K562 (cell line): ENCODE measurements at regions not wholly inside any gene's neighbourhood (a gene's known extent, or its start where the extent isn't known, plus 50 kb on each side); places are given as distances from the start of the nearest gene placed in this dataset.

ENCODE experiments used
- ATAC-seq: fragments of 200-7000 bp; cut with Tn5 transposase; 3 replicates; pipeline ENCODE4 v1.9.1; 2020; ENCODE audit warnings: moderate library complexity
- BruUV-seq: library from RNA; stranded (reverse); fragments of 400-500 nt; replicated peaks from 2 replicates; lab custom pipeline; 2021; lab: Mats Ljungman, UMichigan
- CTCF ChIA-PET: fragments of 300-600 bp; formaldehyde crosslinking; extraction: SDS; loops from one replicate; lab custom pipeline; 2021; ENCODE audit warnings: low intra/inter-chr PET ratio; lab: Yijun Ruan, JAX
- POLR2A ChIA-PET: fragments of 300-600, 350-650 bp; sonication (Branson Sonifier 250); formaldehyde crosslinking; extraction: SDS; loops from one replicate; lab custom pipeline; 2021; ENCODE audit warnings: antibody characterized with exemption, inconsistent platforms; lab: Yijun Ruan, JAX
- DNase-seq, 4 experiments: peaks; one replicate each; pipeline versions ENCODE4 v3.0.0 to v3.0.0-alpha.2; 2011 to 2018; ENCODE audit warnings: low spot score in 3 of 4, mixed read lengths in 3 of 4; ENCODE audit errors: extremely low read depth in 1 of 4
- FAIRE-seq: peaks from 2 replicates; lab custom pipeline; 2011; peaks lifted over from hg19 to GRCh38; lab: Jason Lieb, UNC
- H2AFZ ChIP-seq: 2 replicates; pipeline ENCODE4 v1.6.0; 2011; ENCODE audit warnings: low read depth, low read length, control low read depth, inconsistent platforms
- H3K27ac ChIP-seq: fragments of 200-600 bp; 3 replicates; pipeline ENCODE4 v1.8.0; 2011; ENCODE audit warnings: low read depth, mild to moderate bottlenecking, control low read depth, inconsistent platforms, low read length, moderate library complexity, mixed read lengths; ENCODE audit errors: extremely low read depth
- H3K27me3 ChIP-seq, 2 experiments: fragments of 300-600 bp in 1 of 2; 2 replicates in 1 of 2; 3 replicates in 1 of 2; pipeline versions ENCODE4 v1.6.0 to v1.8.0; 2011; ENCODE audit warnings: inconsistent platforms in 2 of 2, low read length in 2 of 2, mild to moderate bottlenecking in 1 of 2, mixed read lengths in 1 of 2, moderate library complexity in 1 of 2; ENCODE audit not compliant: control insufficient read depth in 2 of 2, insufficient read depth in 2 of 2
- H3K36me3 ChIP-seq: fragments of 300-600 bp; 3 replicates; pipeline ENCODE4 v1.8.0; 2011; ENCODE audit warnings: mild to moderate bottlenecking, low read length, inconsistent platforms; ENCODE audit not compliant: control insufficient read depth, insufficient read depth
- H3K4me1 ChIP-seq, 2 experiments: fragments of 200-600 bp in 1 of 2; replicated peaks in 1 of 2; 2 replicates in 1 of 2; 3 replicates in 1 of 2; pipeline versions ENCODE4 v1.5.1 to v1.8.0; 2011; ENCODE audit warnings: inconsistent platforms in 2 of 2, low read length in 2 of 2, mild to moderate bottlenecking in 1 of 2, mixed read lengths in 1 of 2, moderate library complexity in 1 of 2; ENCODE audit not compliant: control insufficient read depth in 2 of 2, insufficient read depth in 2 of 2
- H3K4me2 ChIP-seq: 2 replicates; pipeline ENCODE4 v1.6.1; 2011; ENCODE audit warnings: low read length, control low read depth, inconsistent platforms, mixed read lengths; ENCODE audit not compliant: insufficient read depth
- H3K4me3 ChIP-seq: fragments of 200-600 bp; sonication (generic), shearing (Covaris generic); 2 replicates; pipeline ENCODE4 v1.5.1; 2016; ENCODE audit warnings: control low read depth, inconsistent platforms
- H3K79me2 ChIP-seq: fragments of 200-600 bp; 3 replicates; pipeline ENCODE4 v1.8.0; 2011; ENCODE audit warnings: low read length, inconsistent platforms; ENCODE audit not compliant: control insufficient read depth, insufficient read depth
- H3K9ac ChIP-seq, 2 experiments: 2 replicates each; pipeline versions ENCODE4 v1.6.0 to v1.6.1; 2011; ENCODE audit warnings: low read depth in 2 of 2, low read length in 2 of 2, control low read depth in 1 of 2, inconsistent platforms in 1 of 2, mild to moderate bottlenecking in 1 of 2, mixed read lengths in 1 of 2; ENCODE audit not compliant: insufficient read depth in 1 of 2
- H3K9me1 ChIP-seq: one replicate; pipeline ENCODE4 v1.6.0; 2011; ENCODE audit warnings: inconsistent platforms, mild to moderate bottlenecking, low read length, moderate library complexity; ENCODE audit not compliant: control insufficient read depth, insufficient read depth
- H3K9me3 ChIP-seq: replicated peaks from 2 replicates; pipeline ENCODE4 v1.5.1; 2011; ENCODE audit warnings: low read depth, low read length, inconsistent platforms; ENCODE audit not compliant: control insufficient read depth, insufficient read depth
- H4K20me1 ChIP-seq: replicated peaks from 2 replicates; pipeline ENCODE4 v1.6.1; 2011; ENCODE audit warnings: low read length, inconsistent platforms, mixed read lengths; ENCODE audit not compliant: control insufficient read depth, insufficient read depth
- BACH1 ChIP-seq: fragments of 200-800 bp; sonication (Bioruptor generic); IDR thresholded peaks from 2 replicates; pipeline ENCODE4 v1.6.1; 2016; ENCODE audit warnings: missing genetic modification characterization, missing compliant biosample characterization
- CEBPB ChIP-seq: fragments of 450-650 bp; IDR thresholded peaks from 2 replicates; pipeline ENCODE4 v1.6.1; 2016; ENCODE audit warnings: missing genetic modification characterization, missing compliant biosample characterization
- E2F5 ChIP-seq: sonication (generic); formaldehyde crosslinking; IDR thresholded peaks from 2 replicates; pipeline ENCODE4 v1.8.0; 2022; ENCODE audit warnings: mild to moderate bottlenecking, missing genetic modification reagents
- ETS1 ChIP-seq: conservative IDR thresholded peaks from 2 replicates; pipeline ENCODE4 v1.6.1; 2011; ENCODE audit warnings: low read depth, mild to moderate bottlenecking, low read length; ENCODE audit not compliant: control insufficient read depth
- MYBL2 ChIP-seq, 2 experiments: fragments of 450-650 bp in 1 of 2; sonication (generic) in 1 of 2; formaldehyde crosslinking in 1 of 2; IDR thresholded peaks; 2 replicates each; pipeline versions ENCODE4 v1.6.1 to v1.8.1; 2017 to 2022; ENCODE audit warnings: borderline replicate concordance in 1 of 2, inconsistent platforms in 1 of 2, low read depth in 1 of 2, mild to moderate bottlenecking in 1 of 2, missing genetic modification reagents in 1 of 2, moderate library complexity in 1 of 2
- RAD51 ChIP-seq: fragments of 450-650 bp; IDR thresholded peaks from 2 replicates; pipeline ENCODE4 v1.7.1; 2016; ENCODE audit warnings: low read depth, mild to moderate bottlenecking, borderline replicate concordance
- RFX1 ChIP-seq: fragments of 450-650 bp; IDR thresholded peaks from 2 replicates; pipeline ENCODE4 v1.6.1; 2016; ENCODE audit warnings: mild to moderate bottlenecking, moderate library complexity
- USF2 ChIP-seq: sonication (generic); formaldehyde crosslinking; IDR thresholded peaks from 2 replicates; pipeline ENCODE4 v1.5.0; 2020; ENCODE audit warnings: missing genetic modification reagents
- ZNF143 ChIP-seq: sonication (generic); formaldehyde crosslinking; IDR thresholded peaks from 2 replicates; pipeline ENCODE4 v1.9.0; 2022; ENCODE audit warnings: mild to moderate bottlenecking, missing genetic modification reagents
- ZNF639 ChIP-seq, 2 experiments: fragments of 200-800 bp in 1 of 2; sonication (Bioruptor generic) in 1 of 2; sonication (generic) in 1 of 2; formaldehyde crosslinking in 1 of 2; IDR thresholded peaks in 1 of 2; conservative IDR thresholded peaks in 1 of 2; 2 replicates each; pipeline versions ENCODE4 v1.5.0 to v1.6.1; 2016 to 2020; ENCODE audit warnings: missing compliant biosample characterization in 1 of 2, missing genetic modification characterization in 1 of 2, missing genetic modification reagents in 1 of 2
- WGBS: fragments of 100-300 bp; shearing (Covaris generic); methylation state at CpG from one replicate; pipeline ENCODE4 v1.1.6; 2016; ENCODE audit warnings: low coverage, mixed read lengths; ENCODE audit not compliant: insufficient coverage; ENCODE audit errors: missing lambda C conversion rate; 5-methylcytosine and 5-hydroxymethylcytosine counted together
- in situ Hi-C: fragments of 300-500 bp; cut with MboI; formaldehyde crosslinking; loops from 4 replicates; pipeline ENCODE4 v1.15.0; 2018; ENCODE audit warnings: inconsistent platforms, mixed read lengths
- intact Hi-C: fragments of 100-400 bp; cut with micrococcal nuclease; formaldehyde crosslinking; loops from 2 replicates; pipeline ENCODE4 v1.14.2; 2022

- H3K27ac ChIP-seq, result no peak overlapping the region
- ChIA-PET POLR2A (no interaction called here), CTCF (no interaction called here)
- H3K9me1 ChIP-seq, result no peaks in the 10 kb centered on the region
- DNase-seq, result no peak
- H3K27me3 ChIP-seq, result peaks cover 2 to 23% of the 10 kb centered on the region in 2 experiments; a peak in 3 of 5 replicates
- 2% methylated on average over 6 of the region's 6 CpGs for WGBS
- H3K4me3 ChIP-seq, result no peak overlapping the region
- no peaks in the 10 kb centered on the region for H3K36me3 ChIP-seq
- no peak overlapping the region for H2AFZ ChIP-seq
- H3K4me2 ChIP-seq, result no peak overlapping the region
- no peaks in the 10 kb centered on the region for H3K4me1 ChIP-seq
- no TSS peak for BruUV-seq
- in situ Hi-C loops, result loop anchor here (25.0 kb wide), 1 partner anchor 1608 kb away; no protein-coding TSS in a partner anchor
- intact Hi-C loops, result no loop called here
- no peak overlapping the region for H3K9ac ChIP-seq
- no peaks in the 10 kb centered on the region for H4K20me1 ChIP-seq
- no peaks in the 10 kb centered on the region for H3K9me3 ChIP-seq
- FAIRE-seq, result no peak
- ATAC-seq, result no peak
- H3K79me2 ChIP-seq, result no peaks in the 10 kb centered on the region
- TF ChIP-seq E2F5 (CRISPR knock-in tag), result no peak
- no peak for TF ChIP-seq BACH1 (tag)
- TF ChIP-seq, all 486 proteins: peak for 0
Measured at GRCh38 chr5:174320051-174320450, 274.5 kb downstream of the NSG2 start.

- Histone ChIP-seq H3K36me3 (no peaks in the 10 kb centered on the region), H3K9ac (no peak overlapping the region), H3K9me3 (no peaks in the 10 kb centered on the region), H3K4me3 (no peak overlapping the region), H3K9me1 (no peaks in the 10 kb centered on the region), H4K20me1 (peaks cover 8% of the 10 kb centered on the region; the same call in 1 of the 2 replicates), H3K79me2 (no peaks in the 10 kb centered on the region), H3K4me2 (no peak overlapping the region), H2AFZ (no peak overlapping the region), H3K27ac (no peak overlapping the region), H3K4me1 (no peaks in the 10 kb centered on the region), H3K27me3 (peaks cover 7 to 30% of the 10 kb centered on the region in 2 experiments; a peak in 3 of 5 replicates)
- intact Hi-C loops, result no loop called here
- CTCF ChIA-PET, result no interaction called here
- DNase-seq (peak; percentile 46 to 61 (median 52)), FAIRE-seq (peak; percentile 58), ATAC-seq (peak; percentile 92)
- whole genome bisulfite sequencing, result 0% methylated on average over 4 of the region's 4 CpGs
- in situ Hi-C loops, result loop anchor here (25.0 kb wide), 1 partner anchor 1612 kb away; no protein-coding TSS in a partner anchor
- no TSS peak for BruUV-seq
- POLR2A ChIA-PET, result interaction anchor here (0.6 to 0.7 kb wide), 4 partner anchors 11 to 1620 kb away, joined by 3 read pairs; no protein-coding TSS in a partner anchor
- TF ChIP-seq USF2 (peak; percentile 76), RAD51 (0 out of 2 replicates have a peak, but pooled peaks have one; percentile 33), RFX1 (peak; percentile 90), MYBL2 (IDR thresholded peaks at IDR 0.05; ENCODE audit: low read depth) (no peak), MYBL2 (CRISPR knock-in tag; IDR thresholded peaks at IDR 0.05; ENCODE audit: borderline replicate concordance) (no peak), CEBPB (no peak), ZNF639 (CRISPR knock-in tag; conservative IDR thresholded peaks at IDR 0.05 in 1 of 2, IDR thresholded peaks at IDR 0.05 in 1 of 2) (no peak), ZNF143 (peak; percentile 81), ETS1 (0 out of 2 replicates have a peak, but pooled peaks have one; percentile 28)
Measured at GRCh38 chr5:174323878-174324281, 278.4 kb downstream of the NSG2 start.
